HG03135 (cell line): ENCODE measurements at regions not wholly inside any gene's neighbourhood (a gene's known extent, or its start where the extent isn't known, plus 50 kb on each side); places are given as distances from the start of the nearest gene placed in this dataset.

Experiments used
- ATAC-seq: cut with Tn5 transposase; IDR thresholded peaks from one replicate; pipeline ENCODE4 v1.9.1; 2021; ENCODE audit warnings: mild to moderate bottlenecking, moderate library complexity; ENCODE audit not compliant: unreplicated experiment

- ATAC-seq: no peak
These were observed 268.9 kb downstream of the ETNK1 start for GRCh38 chr12:22893878-22894277.

DNA sequence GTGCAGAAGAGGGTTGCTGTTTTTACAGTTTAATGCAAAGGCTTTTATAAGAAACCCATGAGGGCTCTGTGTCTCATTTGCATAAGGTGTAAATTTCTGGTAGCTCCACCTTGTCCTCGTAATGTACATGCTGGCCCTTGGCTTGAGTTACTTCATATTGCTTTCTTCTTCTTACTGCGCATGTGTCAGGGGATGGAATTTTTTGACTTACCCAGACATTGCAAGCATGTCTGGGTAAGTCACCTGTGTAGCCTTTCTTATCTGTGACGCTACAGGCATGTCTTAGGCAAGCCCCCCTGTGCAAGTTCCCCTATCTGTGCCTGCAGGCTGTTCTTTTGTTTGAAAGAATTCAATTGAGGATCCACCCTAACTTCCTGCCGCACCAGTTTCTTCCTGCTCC, 274.2 kb downstream of the ETNK1 start:
- ATAC-seq: no peak

- no peak for ATAC-seq
These were observed 275.4 kb downstream of the ETNK1 start for GRCh38 chr12:22900401-22900800.

GRCh38 chr12:22904485-22904884, 279.5 kb downstream of the ETNK1 start:
- no peak for ATAC-seq

GRCh38 chr12:22916241-22916640, 291.3 kb downstream of the ETNK1 start:
- ATAC-seq: no peak

DNA sequence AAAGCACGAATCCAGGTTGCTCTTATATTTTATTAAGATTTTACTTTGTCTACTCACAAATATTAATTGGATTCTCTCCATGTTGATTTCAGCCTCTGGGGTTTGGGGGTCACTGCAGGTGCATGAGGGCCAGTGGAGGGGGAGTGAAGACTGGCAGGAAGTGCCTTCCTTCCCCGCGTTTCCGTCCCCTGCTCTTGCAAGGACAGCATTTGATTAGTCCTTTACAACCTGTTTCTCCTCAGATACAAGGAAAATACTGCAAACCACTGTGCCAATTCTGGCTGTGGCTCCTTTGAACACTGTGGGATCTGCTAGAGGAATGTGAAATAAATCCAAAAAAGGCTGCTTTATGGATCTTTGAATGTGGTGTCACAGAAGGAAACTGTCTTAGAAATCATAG, 291.8 kb downstream of the ETNK1 start:
- no peak for ATAC-seq

DNA sequence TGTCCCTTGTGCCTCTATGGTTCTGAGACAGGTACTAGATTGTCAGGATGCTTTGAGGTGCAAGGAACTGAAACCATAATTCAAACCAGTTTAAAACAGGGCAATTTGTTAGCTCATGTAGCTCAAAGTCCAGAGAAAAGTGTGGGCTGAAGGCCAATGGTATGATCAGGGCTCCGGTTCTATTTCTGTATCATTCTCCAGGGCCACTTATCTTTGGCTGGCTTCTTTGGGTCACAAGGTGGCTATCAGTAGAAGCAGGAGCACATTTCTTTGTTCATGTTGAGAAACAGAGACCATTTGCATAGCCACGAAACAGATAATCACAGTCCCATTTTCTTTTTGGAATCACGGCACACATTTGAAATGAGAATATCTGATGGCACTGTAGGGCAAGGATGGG, 294.9 kb downstream of the ETNK1 start:
- no peak for ATAC-seq

- ATAC-seq: no peak
These were observed 298.8 kb downstream of the ETNK1 start for GRCh38 chr12:22923768-22924167.

DNA sequence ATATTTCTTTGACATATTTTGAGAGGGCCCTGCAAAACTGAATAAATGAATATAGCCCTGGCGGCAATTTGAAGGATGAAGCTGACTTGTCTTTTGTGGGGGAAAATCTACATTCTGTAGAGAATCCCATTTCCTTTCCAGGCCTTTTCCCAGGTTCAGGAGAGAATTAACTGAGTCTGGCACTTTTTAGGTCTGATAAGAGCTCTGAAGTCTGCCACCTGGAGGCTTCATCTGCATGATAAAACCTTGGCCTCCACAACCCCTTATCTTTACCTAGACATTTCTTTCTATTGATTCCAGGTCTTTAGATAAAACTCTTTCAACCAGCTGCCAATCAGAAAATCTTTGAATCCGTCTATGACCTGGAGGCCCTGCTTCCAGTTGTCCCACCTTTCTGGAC, 299.4 kb downstream of the ETNK1 start:
- ATAC-seq: no peak

DNA sequence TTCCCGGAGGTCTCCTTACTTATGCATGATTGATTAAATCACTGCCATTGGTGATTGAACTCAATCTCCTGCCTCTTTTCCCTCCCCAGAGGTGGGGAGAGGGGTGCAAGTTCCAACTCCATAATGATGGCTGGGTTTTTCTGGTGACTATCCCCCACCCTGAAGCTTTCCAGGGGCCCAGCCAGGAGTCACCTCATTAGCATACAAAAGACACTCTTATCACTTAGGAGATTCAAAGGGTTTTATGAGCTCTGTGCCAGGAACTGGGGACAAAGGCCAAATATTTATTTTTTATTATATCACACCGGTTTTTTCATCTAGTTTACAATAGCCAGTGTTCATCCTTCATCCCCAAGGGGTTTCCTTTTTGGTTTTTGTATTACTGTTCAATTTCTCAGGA, 300.7 kb downstream of the ETNK1 start:
- no peak for ATAC-seq

DNA sequence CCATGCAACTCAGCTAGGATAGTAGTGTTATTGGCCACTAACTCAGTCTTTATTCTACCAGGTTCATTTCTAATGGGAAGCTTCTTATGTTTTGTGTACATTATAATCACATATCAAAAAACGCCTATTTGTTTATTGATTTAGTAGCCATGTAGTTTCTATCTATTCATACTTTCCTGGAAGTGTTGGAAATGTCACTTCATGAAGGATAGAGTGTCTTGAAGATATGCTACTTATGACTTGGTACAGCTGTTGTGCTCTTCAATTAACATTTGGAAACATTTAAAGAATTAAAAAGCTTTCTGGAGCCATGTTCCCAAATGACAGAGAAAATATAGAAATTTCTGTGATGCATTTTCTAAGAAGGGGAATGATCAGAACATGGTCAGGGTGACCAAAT, 307.5 kb downstream of the ETNK1 start:
- ATAC-seq: no peak

- no peak for ATAC-seq
These were observed 310.1 kb downstream of the ETNK1 start for GRCh38 chr12:22935090-22935489.

GRCh38 chr12:22935501-22935900, 310.5 kb downstream of the ETNK1 start:
- no peak for ATAC-seq

DNA sequence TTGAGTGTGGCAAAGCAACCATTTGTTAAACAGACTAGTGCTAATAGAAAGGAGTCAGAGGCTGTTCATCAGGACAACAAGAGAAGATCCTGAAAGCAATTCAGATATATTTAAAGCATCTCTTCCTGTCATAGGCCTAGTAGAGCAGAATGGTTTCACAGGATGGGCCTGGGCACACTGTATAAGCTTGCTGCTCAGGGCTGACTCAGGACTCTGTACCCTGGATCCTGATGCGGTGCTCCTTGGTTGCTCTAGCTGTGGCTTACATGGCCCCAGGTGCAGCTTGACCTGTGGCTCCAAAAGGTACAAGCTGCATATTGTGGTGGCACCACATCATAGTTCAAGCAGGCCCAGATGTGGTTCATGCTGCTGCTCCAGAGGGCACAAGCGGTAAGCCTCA, 313.4 kb downstream of the ETNK1 start:
- no peak for ATAC-seq

- no peak for ATAC-seq
These were observed 326.2 kb downstream of the ETNK1 start for GRCh38 chr12:22951206-22951605.

DNA sequence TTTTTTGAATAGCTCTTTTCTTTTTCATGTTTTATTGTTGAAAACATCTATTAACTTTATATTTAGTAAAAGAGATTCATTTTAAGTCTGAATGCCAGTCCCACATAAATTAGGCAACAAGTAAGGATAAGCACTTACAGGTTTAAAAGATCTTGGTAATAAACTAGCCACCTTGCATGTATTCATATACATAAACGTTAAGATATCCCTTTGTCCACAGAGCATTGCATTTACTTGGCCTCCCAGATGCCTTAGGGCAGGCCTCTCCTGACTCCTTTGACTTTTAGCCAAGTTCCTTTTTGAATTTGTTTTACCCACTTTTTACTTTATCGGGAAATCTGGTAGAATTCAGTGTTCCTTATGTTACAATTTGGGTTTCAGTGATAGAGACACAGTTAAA, 331.7 kb downstream of the ETNK1 start:
- no peak for ATAC-seq

- ATAC-seq: no peak
These were observed 342.2 kb downstream of the ETNK1 start for GRCh38 chr12:22967171-22967570.

DNA sequence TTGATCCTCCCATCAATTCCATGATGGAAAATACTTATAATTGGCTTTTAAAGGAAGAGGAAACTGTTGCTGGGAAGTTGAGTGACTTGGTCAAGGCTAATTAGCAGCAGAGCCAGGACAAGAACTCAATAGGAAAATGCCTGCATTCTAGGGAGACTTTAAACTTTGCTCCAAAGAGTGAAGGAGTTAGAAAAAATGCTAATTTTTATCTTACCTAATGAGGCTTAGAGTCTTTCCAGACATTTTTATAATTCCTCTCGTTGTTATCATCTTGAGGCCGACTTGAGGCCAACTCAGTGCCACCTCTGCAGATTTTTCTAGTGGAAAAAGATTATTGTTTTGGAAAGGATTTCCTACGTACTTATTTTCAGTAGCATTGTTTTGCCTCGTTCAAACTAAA, 344.6 kb downstream of the ETNK1 start:
- no peak for ATAC-seq

DNA sequence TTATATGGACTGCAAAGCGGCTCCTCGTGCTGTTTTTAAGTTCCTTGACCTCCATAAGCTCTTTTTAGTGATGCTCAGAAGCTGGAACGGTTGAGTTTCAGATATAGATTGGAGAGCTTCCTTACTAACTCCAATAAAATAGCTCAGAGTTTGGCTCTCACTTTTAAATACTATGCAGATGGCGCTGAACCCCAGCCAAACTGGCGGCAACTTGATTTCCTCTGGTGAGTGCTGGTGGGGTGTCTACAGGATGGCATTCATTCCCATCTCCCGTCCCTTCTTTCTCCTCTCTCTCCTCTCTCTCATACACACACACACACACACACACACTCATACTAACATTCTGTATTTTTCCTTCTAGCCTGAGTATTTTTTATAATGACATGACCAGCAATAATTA, 346.3 kb downstream of the ETNK1 start:
- no peak for ATAC-seq

- no peak for ATAC-seq
These were observed 346.8 kb downstream of the ETNK1 start for GRCh38 chr12:22971701-22972191.

GRCh38 chr12:22974865-22975264, 349.9 kb downstream of the ETNK1 start:
- ATAC-seq: no peak

DNA sequence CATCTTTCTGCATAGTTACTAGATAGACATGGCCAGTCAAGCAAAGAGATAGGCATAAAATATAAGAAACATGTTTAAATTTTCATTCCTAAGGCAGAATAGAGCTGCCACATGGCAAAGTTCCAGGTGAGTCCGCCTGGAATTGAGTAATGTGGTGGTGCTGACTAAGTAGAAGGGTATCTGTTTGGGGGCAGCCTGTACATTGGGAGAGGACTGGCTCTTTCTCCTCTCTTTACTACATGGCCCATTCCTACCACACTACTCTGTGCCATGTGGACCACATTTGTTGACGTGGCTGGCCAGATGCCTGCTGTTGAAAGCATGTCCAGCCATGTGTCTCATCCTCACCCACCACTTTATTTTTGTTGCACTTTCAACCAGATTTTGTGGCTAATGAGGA, 354.0 kb downstream of the ETNK1 start:
- ATAC-seq: no peak

- no peak for ATAC-seq
These were observed 355.0 kb downstream of the ETNK1 start for GRCh38 chr12:22979854-22980469.
